ENCODE measurements at regions not wholly inside any gene's neighbourhood (a gene's known extent, or its start where the extent isn't known, plus 50 kb on each side); places are given as distances from the start of the nearest gene placed in this dataset.
A peak's percentile ranks its signal among the peaks of the same experiment; 100 is the strongest.
"Not testable (repeated sequence)": the region's sequence is repeated elsewhere in the genome, so short reads cannot be mapped to it uniquely, and the experiment has no call there.

- ATAC-seq, result no peak
Measured at GRCh38 chr7:27032839-27033238, 63.0 kb downstream of the HOXA1 start.

- ATAC-seq, result no peak
Measured at GRCh38 chr7:27031289-27032172, 64.3 kb downstream of the HOXA1 start.

GRCh38 chr7:27030393-27031050, 65.3 kb downstream of the HOXA1 start:
- no peak for ATAC-seq

- no peak for ATAC-seq
Measured at GRCh38 chr7:27025270-27025669, 70.5 kb downstream of the HOXA1 start.

- no peak for ATAC-seq
Measured at GRCh38 chr7:27010068-27010467, 85.7 kb downstream of the HOXA1 start.

- ATAC-seq, result no peak
Measured at GRCh38 chr7:27000496-27000895, 95.3 kb downstream of the HOXA1 start.

GRCh38 chr7:26998284-26998683, 97.5 kb downstream of the HOXA1 start:
- not testable (repeated sequence) for ATAC-seq

GRCh38 chr7:26995666-26996065, 100.1 kb downstream of the HOXA1 start:
- ATAC-seq, result no peak

GRCh38 chr7:26993816-26994810, 101.7 kb downstream of the HOXA1 start:
- peak; percentile 91 for ATAC-seq

GRCh38 chr7:26992670-26993069, 103.1 kb downstream of the HOXA1 start:
- ATAC-seq, result peak; percentile 86

- no peak for ATAC-seq
Measured at GRCh38 chr7:26991796-26992195, 104.0 kb downstream of the HOXA1 start.

GRCh38 chr7:26989897-26990670, 105.7 kb downstream of the HOXA1 start:
- no peak for ATAC-seq

- ATAC-seq, result no peak
Measured at GRCh38 chr7:26988836-26989374, 106.9 kb downstream of the HOXA1 start.

GRCh38 chr7:26987338-26987737, 108.5 kb downstream of the HOXA1 start:
- ATAC-seq, result no peak

GRCh38 chr7:26978146-26978545, 113.8 kb upstream of the SKAP2 start:
- ATAC-seq, result no peak

GRCh38 chr7:26976840-26977239, 112.5 kb upstream of the SKAP2 start:
- no peak for ATAC-seq

- ATAC-seq, result not testable (repeated sequence)
Measured at GRCh38 chr7:26971924-26972323, 107.5 kb upstream of the SKAP2 start.

- ATAC-seq, result no peak
Measured at GRCh38 chr7:26965724-26966123, 101.3 kb upstream of the SKAP2 start.

GRCh38 chr7:26964156-26964808, 99.9 kb upstream of the SKAP2 start:
- no peak for ATAC-seq

- ATAC-seq, result peak; percentile 17
Measured at GRCh38 chr7:26959290-26959689, 94.9 kb upstream of the SKAP2 start.

- peak; percentile 66 for ATAC-seq
Measured at GRCh38 chr7:26958834-26959233, 94.4 kb upstream of the SKAP2 start.

All from esophagus mucosa (tissue), 1 donor.